ENCODE measurements at regions not wholly inside any gene's neighbourhood (a gene's known extent, or its start where the extent isn't known, plus 50 kb on each side); places are given as distances from the start of the nearest gene placed in this dataset.

DNA sequence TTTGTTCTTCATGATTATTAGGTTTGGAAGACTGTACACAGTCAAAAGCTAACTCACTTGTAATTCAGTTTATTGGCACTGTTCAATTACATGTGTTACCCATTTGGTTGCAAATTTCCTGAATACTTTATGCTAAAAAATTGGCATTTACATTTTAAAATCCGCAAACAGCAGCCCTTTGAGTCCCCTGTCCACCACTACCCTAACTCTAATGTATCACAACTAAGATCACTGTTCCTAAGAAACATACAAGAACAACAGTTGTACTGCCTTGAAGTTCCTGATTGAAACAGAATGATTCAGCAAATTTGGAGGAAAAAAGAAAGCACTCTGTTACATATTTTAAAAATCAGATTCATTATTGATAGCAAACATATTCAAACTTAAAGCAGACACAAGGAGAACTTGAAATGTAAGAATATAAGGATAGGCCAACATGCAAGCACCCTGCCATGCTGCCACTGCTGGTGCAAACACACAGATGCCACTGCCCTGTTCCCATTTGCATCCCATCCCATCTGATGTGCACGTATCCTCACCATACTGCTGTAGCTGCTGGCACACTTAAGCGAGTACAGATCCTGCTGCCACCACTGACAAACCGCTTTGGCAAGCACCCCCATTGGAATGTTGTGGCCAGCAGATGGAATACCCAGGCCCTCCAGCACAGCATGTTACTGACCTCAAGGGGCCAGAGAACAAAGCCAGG lies 343.4 kb downstream of the PPP1R2C start:
- TF ChIP-seq, protein P1, sequence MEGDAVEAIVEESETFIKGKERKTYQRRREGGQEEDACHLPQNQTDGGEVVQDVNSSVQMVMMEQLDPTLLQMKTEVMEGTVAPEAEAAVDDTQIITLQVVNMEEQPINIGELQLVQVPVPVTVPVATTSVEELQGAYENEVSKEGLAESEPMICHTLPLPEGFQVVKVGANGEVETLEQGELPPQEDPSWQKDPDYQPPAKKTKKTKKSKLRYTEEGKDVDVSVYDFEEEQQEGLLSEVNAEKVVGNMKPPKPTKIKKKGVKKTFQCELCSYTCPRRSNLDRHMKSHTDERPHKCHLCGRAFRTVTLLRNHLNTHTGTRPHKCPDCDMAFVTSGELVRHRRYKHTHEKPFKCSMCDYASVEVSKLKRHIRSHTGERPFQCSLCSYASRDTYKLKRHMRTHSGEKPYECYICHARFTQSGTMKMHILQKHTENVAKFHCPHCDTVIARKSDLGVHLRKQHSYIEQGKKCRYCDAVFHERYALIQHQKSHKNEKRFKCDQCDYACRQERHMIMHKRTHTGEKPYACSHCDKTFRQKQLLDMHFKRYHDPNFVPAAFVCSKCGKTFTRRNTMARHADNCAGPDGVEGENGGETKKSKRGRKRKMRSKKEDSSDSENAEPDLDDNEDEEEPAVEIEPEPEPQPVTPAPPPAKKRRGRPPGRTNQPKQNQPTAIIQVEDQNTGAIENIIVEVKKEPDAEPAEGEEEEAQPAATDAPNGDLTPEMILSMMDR (IDR thresholded peaks at IDR 0.05), result no peak
- no peak for TF ChIP-seq POLR2A (IDR thresholded peaks at IDR 0.05)

All from vagina (tissue), 2 donors.